ENCODE measurements at regions not wholly inside any gene's neighbourhood (a gene's known extent, or its start where the extent isn't known, plus 50 kb on each side); places are given as distances from the start of the nearest gene placed in this dataset.

DNA sequence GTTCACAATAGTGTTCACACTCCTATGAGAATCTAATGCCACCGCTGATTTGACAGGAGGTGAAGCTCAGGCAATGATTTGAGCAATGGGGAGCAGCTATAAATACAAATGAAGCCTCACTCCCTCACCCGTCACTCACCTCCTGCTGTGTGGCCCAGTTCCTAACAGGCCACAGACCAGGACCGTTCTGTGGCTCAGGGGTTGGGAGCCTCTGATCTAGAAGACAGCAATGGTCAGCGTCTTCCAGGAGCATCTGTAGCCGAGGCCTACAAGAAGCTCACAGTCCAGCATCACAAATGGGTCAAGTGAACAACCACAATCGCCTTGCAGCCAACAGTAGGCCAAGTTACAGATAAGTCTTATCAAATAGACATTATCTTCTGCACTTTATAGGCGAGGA, 110.0 kb upstream of the SLC66A3 start:
- no peak for TF ChIP-seq OSR1 (CRISPR knock-in tag; IDR thresholded peaks at IDR 0.05)
- TF ChIP-seq, protein P1, sequence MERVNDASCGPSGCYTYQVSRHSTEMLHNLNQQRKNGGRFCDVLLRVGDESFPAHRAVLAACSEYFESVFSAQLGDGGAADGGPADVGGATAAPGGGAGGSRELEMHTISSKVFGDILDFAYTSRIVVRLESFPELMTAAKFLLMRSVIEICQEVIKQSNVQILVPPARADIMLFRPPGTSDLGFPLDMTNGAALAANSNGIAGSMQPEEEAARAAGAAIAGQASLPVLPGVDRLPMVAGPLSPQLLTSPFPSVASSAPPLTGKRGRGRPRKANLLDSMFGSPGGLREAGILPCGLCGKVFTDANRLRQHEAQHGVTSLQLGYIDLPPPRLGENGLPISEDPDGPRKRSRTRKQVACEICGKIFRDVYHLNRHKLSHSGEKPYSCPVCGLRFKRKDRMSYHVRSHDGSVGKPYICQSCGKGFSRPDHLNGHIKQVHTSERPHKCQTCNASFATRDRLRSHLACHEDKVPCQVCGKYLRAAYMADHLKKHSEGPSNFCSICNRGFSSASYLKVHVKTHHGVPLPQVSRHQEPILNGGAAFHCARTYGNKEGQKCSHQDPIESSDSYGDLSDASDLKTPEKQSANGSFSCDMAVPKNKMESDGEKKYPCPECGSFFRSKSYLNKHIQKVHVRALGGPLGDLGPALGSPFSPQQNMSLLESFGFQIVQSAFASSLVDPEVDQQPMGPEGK (CRISPR knock-in tag; IDR thresholded peaks at IDR 0.05; ENCODE audit: borderline replicate concordance), result no peak
- TF ChIP-seq TSHZ2 (CRISPR knock-in tag; IDR thresholded peaks at IDR 0.05), result no peak
- TF ChIP-seq ZNF70 (CRISPR knock-in tag; IDR thresholded peaks at IDR 0.05), result no peak
- no peak for TF ChIP-seq POU6F1 (CRISPR knock-in tag; IDR thresholded peaks at IDR 0.05; ENCODE audit: borderline replicate concordance, low read depth)
- TF ChIP-seq ZNF565 (CRISPR knock-in tag; conservative IDR thresholded peaks at IDR 0.05; ENCODE audit: low read depth), result no peak
- TF ChIP-seq ISL1 (CRISPR knock-in tag; IDR thresholded peaks at IDR 0.05), result no peak
- TF ChIP-seq ARNTL (CRISPR knock-in tag; IDR thresholded peaks at IDR 0.05; ENCODE audit: borderline replicate concordance, low read depth), result no peak
- TF ChIP-seq ZFP30 (CRISPR knock-in tag; IDR thresholded peaks at IDR 0.05), result no peak
- no peak for TF ChIP-seq GLIS3 (CRISPR knock-in tag; IDR thresholded peaks at IDR 0.05)
- no peak for TF ChIP-seq SNAI2 (CRISPR knock-in tag; IDR thresholded peaks at IDR 0.05)
- TF ChIP-seq RARB (CRISPR knock-in tag; IDR thresholded peaks at IDR 0.05), result no peak
- no peak for TF ChIP-seq ZC3H10 (CRISPR knock-in tag; IDR thresholded peaks at IDR 0.05)
- no peak for TF ChIP-seq TOX (CRISPR knock-in tag; IDR thresholded peaks at IDR 0.05; ENCODE audit: borderline replicate concordance)

All from SK-N-SH treated with all-trans-retinoic acid at 6 μM for 48 hours (cell line).